ENCODE measurements at regions not wholly inside any gene's neighbourhood (a gene's known extent, or its start where the extent isn't known, plus 50 kb on each side); places are given as distances from the start of the nearest gene placed in this dataset.

DNA sequence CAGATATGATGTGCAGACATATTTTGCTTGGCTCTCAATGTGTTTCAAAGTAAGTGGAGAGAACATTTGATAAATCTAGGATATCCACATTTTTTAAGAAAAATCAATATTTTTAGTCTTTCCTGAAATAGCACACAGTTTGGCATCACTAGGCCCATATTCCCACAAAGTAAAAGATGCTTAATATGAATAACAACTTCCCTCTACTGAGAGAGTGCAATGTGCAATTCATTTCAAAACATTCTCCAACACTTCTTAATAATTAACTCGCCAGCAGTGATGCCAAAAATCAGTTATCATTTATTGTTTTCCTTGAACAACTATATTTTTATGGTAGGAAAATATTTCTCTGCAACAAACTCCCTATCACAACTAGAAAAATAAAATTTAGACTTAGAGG lies 800.2 kb upstream of the MBL2 start:
- Histone ChIP-seq H3K9me3 (ENCODE audit: insufficient read depth, low read length) (no peaks in the 10 kb centered on the region), H3K9ac (ENCODE audit: low read length) (no peak overlapping the region), H3K4me3 (ENCODE audit: insufficient read depth, low read length, poor library complexity, severe bottlenecking) (no peak overlapping the region), H3K36me3 (ENCODE audit: low read length) (no peaks in the 10 kb centered on the region), H3K27me3 (ENCODE audit: low read length) (no peaks in the 10 kb centered on the region), H3F3A (ENCODE audit: insufficient read depth) (no peaks in the 10 kb centered on the region), H4K20me1 (ENCODE audit: low read depth, low read length) (no peaks in the 10 kb centered on the region), H3K9me2 (replicated peaks; ENCODE audit: insufficient read depth, low read length) (no peaks in the 10 kb centered on the region), H3K27ac (ENCODE audit: low read depth, low read length) (no peak overlapping the region), H2AFZ (ENCODE audit: low read depth, low read length, severe bottlenecking) (no peak overlapping the region), H3K4me2 (ENCODE audit: low read depth, low read length, poor library complexity, severe bottlenecking) (no peak overlapping the region), H3K79me2 (ENCODE audit: insufficient read depth, low read length) (no peaks in the 10 kb centered on the region)
- TF ChIP-seq EZH2phosphoT487 (conservative IDR thresholded peaks at IDR 0.05; ENCODE audit: low read length), result no peak
- TF ChIP-seq, protein P1, sequence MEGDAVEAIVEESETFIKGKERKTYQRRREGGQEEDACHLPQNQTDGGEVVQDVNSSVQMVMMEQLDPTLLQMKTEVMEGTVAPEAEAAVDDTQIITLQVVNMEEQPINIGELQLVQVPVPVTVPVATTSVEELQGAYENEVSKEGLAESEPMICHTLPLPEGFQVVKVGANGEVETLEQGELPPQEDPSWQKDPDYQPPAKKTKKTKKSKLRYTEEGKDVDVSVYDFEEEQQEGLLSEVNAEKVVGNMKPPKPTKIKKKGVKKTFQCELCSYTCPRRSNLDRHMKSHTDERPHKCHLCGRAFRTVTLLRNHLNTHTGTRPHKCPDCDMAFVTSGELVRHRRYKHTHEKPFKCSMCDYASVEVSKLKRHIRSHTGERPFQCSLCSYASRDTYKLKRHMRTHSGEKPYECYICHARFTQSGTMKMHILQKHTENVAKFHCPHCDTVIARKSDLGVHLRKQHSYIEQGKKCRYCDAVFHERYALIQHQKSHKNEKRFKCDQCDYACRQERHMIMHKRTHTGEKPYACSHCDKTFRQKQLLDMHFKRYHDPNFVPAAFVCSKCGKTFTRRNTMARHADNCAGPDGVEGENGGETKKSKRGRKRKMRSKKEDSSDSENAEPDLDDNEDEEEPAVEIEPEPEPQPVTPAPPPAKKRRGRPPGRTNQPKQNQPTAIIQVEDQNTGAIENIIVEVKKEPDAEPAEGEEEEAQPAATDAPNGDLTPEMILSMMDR (IDR thresholded peaks at IDR 0.05; ENCODE audit: insufficient read depth, low read length, poor library complexity, severe bottlenecking), result no peak

- H3K79me2 ChIP-seq (ENCODE audit: insufficient read depth, low read length), result no peaks in the 10 kb centered on the region
- TF ChIP-seq, protein P1 (IDR thresholded peaks at IDR 0.05; ENCODE audit: insufficient read depth, low read length, poor library complexity, severe bottlenecking), result no peak
- no peak for TF ChIP-seq EZH2phosphoT487 (conservative IDR thresholded peaks at IDR 0.05; ENCODE audit: low read length)
Measured at GRCh38 chr10:53570221-53570620, 797.6 kb upstream of the MBL2 start.

GRCh38 chr10:53569455-53569854 lies 796.9 kb upstream of the MBL2 start:
- H3K4me2 ChIP-seq (ENCODE audit: low read depth, low read length, poor library complexity, severe bottlenecking), result no peak overlapping the region

More at GRCh38 chr10:53570221-53570620, 797.6 kb upstream of the MBL2 start:
- H3K36me3 ChIP-seq (ENCODE audit: low read length), result no peaks in the 10 kb centered on the region
- H3K9me2 ChIP-seq (replicated peaks; ENCODE audit: insufficient read depth, low read length), result no peaks in the 10 kb centered on the region
- no peaks in the 10 kb centered on the region for H4K20me1 ChIP-seq (ENCODE audit: low read depth, low read length)
- H3K27ac ChIP-seq (ENCODE audit: low read depth, low read length), result no peak overlapping the region
- H3K9me3 ChIP-seq (ENCODE audit: insufficient read depth, low read length), result no peaks in the 10 kb centered on the region
- H3F3A ChIP-seq (ENCODE audit: insufficient read depth), result no peaks in the 10 kb centered on the region
- H3K4me2 ChIP-seq (ENCODE audit: low read depth, low read length, poor library complexity, severe bottlenecking), result no peak overlapping the region
- no peak overlapping the region for H2AFZ ChIP-seq (ENCODE audit: low read depth, low read length, severe bottlenecking)
- H3K27me3 ChIP-seq (ENCODE audit: low read length), result no peaks in the 10 kb centered on the region
- H3K4me3 ChIP-seq (ENCODE audit: insufficient read depth, low read length, poor library complexity, severe bottlenecking), result no peak overlapping the region
- H3K9ac ChIP-seq (ENCODE audit: low read length), result no peak overlapping the region

More at GRCh38 chr10:53569455-53569854, 796.9 kb upstream of the MBL2 start:
- Histone ChIP-seq H3K27me3 (ENCODE audit: low read length) (no peaks in the 10 kb centered on the region), H2AFZ (ENCODE audit: low read depth, low read length, severe bottlenecking) (no peak overlapping the region), H3K36me3 (ENCODE audit: low read length) (no peaks in the 10 kb centered on the region), H3K9me3 (ENCODE audit: insufficient read depth, low read length) (no peaks in the 10 kb centered on the region), H3K9me2 (replicated peaks; ENCODE audit: insufficient read depth, low read length) (no peaks in the 10 kb centered on the region), H3K9ac (ENCODE audit: low read length) (no peak overlapping the region), H3K27ac (ENCODE audit: low read depth, low read length) (no peak overlapping the region), H3K79me2 (ENCODE audit: insufficient read depth, low read length) (no peaks in the 10 kb centered on the region), H3F3A (ENCODE audit: insufficient read depth) (no peaks in the 10 kb centered on the region), H3K4me3 (ENCODE audit: insufficient read depth, low read length, poor library complexity, severe bottlenecking) (no peak overlapping the region), H4K20me1 (ENCODE audit: low read depth, low read length) (no peaks in the 10 kb centered on the region)
- no peak for TF ChIP-seq EZH2phosphoT487 (conservative IDR thresholded peaks at IDR 0.05; ENCODE audit: low read length)
- TF ChIP-seq, protein P1 (IDR thresholded peaks at IDR 0.05; ENCODE audit: insufficient read depth, low read length, poor library complexity, severe bottlenecking), result no peak

All from SU-DHL-6 (cell line).